Bronchial epithelial cell (primary cell): ENCODE measurements at regions not wholly inside any gene's neighbourhood (a gene's known extent, or its start where the extent isn't known, plus 50 kb on each side); places are given as distances from the start of the nearest gene placed in this dataset.

Experiments used
- DNase-seq: peaks from one replicate; pipeline ENCODE4 v3.0.0-alpha.2; 2010; ENCODE audit warnings: low read depth
- FAIRE-seq: peaks from 2 replicates; lab custom pipeline; 2011; peaks lifted over from hg19 to GRCh38; lab: Jason Lieb, UNC
- H3K27me3 ChIP-seq: 2 replicates; pipeline ENCODE4 v1.5.1; 2011; ENCODE audit warnings: low read length; ENCODE audit not compliant: control insufficient read depth, insufficient read depth
- H3K36me3 ChIP-seq: 2 replicates; pipeline ENCODE4 v1.5.1; 2011; ENCODE audit warnings: low read length; ENCODE audit not compliant: control insufficient read depth, insufficient read depth
- H3K4me3 ChIP-seq: 2 replicates; pipeline ENCODE4 v1.5.1; 2011; ENCODE audit warnings: mild to moderate bottlenecking, low read depth, low read length, control low read depth
- TF ChIP-seq, protein P1 (sequence below): IDR thresholded peaks from 2 replicates; pipeline ENCODE4 v1.5.1; 2011; ENCODE audit warnings: mild to moderate bottlenecking, moderate library complexity, low read length, control low read depth, inconsistent platforms; ENCODE audit not compliant: insufficient read depth, severe bottlenecking

GRCh38 chr5:134464988-134465815, 53.5 kb upstream of the CDKN2AIPNL start:
- FAIRE-seq (peak; percentile 32), DNase-seq (peak; percentile 22)
- Histone ChIP-seq H3K36me3 (no peaks in the 10 kb centered on the region), H3K27me3 (no peaks in the 10 kb centered on the region), H3K4me3 (no peak overlapping the region)
- TF ChIP-seq, protein P1, sequence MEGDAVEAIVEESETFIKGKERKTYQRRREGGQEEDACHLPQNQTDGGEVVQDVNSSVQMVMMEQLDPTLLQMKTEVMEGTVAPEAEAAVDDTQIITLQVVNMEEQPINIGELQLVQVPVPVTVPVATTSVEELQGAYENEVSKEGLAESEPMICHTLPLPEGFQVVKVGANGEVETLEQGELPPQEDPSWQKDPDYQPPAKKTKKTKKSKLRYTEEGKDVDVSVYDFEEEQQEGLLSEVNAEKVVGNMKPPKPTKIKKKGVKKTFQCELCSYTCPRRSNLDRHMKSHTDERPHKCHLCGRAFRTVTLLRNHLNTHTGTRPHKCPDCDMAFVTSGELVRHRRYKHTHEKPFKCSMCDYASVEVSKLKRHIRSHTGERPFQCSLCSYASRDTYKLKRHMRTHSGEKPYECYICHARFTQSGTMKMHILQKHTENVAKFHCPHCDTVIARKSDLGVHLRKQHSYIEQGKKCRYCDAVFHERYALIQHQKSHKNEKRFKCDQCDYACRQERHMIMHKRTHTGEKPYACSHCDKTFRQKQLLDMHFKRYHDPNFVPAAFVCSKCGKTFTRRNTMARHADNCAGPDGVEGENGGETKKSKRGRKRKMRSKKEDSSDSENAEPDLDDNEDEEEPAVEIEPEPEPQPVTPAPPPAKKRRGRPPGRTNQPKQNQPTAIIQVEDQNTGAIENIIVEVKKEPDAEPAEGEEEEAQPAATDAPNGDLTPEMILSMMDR: no peak

- no peaks in the 10 kb centered on the region for H3K27me3 ChIP-seq
- H3K4me3 ChIP-seq: no peak overlapping the region
- TF ChIP-seq, protein P1: no peak
- H3K36me3 ChIP-seq: no peaks in the 10 kb centered on the region
- peak; percentile 31 for DNase-seq
- no peak for FAIRE-seq
Measured at GRCh38 chr5:134463991-134464760, 52.5 kb upstream of the CDKN2AIPNL start.

DNA sequence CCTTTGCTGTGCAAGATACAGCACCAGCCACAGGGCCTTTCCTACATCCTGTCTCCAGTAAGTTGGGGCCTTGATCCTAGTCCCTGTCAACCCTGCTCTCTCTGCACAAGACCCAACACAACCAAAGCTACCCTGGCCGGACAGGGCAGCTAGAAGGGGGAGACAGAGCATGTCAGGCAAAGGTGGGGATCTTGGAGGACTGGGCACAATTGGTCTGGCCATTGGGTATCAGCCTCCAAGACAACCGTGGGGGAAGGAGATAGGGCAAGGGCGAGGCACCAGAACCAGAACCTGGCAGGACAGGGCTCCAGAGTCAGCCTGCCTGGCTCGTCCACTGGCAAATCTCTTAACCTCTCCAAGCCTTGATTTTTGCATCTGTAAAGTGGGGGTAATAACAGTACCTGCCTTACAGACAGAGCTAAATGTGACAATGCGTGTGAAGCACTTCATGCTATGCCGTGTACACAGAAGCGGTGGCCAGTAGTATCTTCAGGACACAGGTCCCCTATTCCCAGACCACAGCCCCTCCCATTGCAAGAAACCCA, 51.6 kb upstream of the CDKN2AIPNL start:
- Histone ChIP-seq H3K4me3 (no peak overlapping the region), H3K27me3 (no peaks in the 10 kb centered on the region), H3K36me3 (no peaks in the 10 kb centered on the region)
- FAIRE-seq: no peak
- DNase-seq: no peak
- TF ChIP-seq, protein P1: no peak

- FAIRE-seq: no peak
Measured at GRCh38 chr5:134462761-134463160, 51.1 kb upstream of the CDKN2AIPNL start.

DNA sequence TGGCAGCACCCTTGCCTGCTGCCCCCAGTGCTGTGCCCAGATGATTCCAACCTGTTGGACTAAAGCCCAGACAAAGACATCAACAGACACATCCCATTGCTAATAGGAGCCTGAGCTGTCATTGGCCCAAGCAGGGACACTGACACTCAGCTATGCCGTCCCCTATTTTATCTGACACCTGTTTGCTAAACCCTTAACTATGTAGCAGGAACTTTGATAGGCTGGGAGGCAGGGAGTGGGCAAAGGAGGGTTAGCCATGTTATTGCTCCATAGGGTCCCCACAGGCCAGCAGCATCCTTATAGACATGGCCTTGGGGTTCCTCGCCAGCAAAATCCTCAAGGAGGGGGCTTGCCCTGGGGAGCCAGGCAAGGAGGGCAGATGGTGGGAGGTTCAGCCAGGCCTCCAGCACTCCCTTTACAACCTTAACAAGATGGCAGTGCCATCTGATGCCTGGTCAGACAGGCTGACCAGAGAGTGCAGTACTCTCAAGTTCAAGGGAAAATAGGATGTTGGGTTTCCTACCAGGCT, 50.4 kb upstream of the CDKN2AIPNL start:
- TF ChIP-seq, protein P1: no peak
- no peak for DNase-seq
- H3K27me3 ChIP-seq: no peaks in the 10 kb centered on the region
- no peaks in the 10 kb centered on the region for H3K36me3 ChIP-seq
- no peak overlapping the region for H3K4me3 ChIP-seq
- FAIRE-seq: no peak

More at GRCh38 chr5:134462761-134463160, 51.1 kb upstream of the CDKN2AIPNL start:
- H3K36me3 ChIP-seq: no peaks in the 10 kb centered on the region
- TF ChIP-seq, protein P1: no peak
- H3K4me3 ChIP-seq: no peak overlapping the region
- no peak for DNase-seq
- no peaks in the 10 kb centered on the region for H3K27me3 ChIP-seq
